Spleen (tissue), 11 donors: ENCODE measurements at regions not wholly inside any gene's neighbourhood (a gene's known extent, or its start where the extent isn't known, plus 50 kb on each side); places are given as distances from the start of the nearest gene placed in this dataset.

ENCODE experiments used
- DNase-seq: peaks from one replicate; pipeline ENCODE4 v3.0.0-alpha.2; 2020
- H3K27ac ChIP-seq, 8 donors: fragments of 200-600 bp; sonication (generic) in 7 of 8; 1 replicate in 4 of 8; 2 replicates in 4 of 8; pipeline versions ENCODE4 v1.5.0 to v1.8.0; 2016 to 2021; ENCODE audit warnings: inconsistent platforms in 4 of 8, mild to moderate bottlenecking in 4 of 8, moderate library complexity in 1 of 8
- H3K27me3 ChIP-seq, 7 donors: fragments of 200-600 bp; sonication (generic) in 6 of 7; replicated peaks in 1 of 7; 1 replicate in 4 of 7; 2 replicates in 3 of 7; pipeline versions ENCODE4 v1.5.0 to v1.8.0; 2016 to 2021; ENCODE audit warnings: inconsistent platforms in 3 of 7, mild to moderate bottlenecking in 1 of 7
- H3K36me3 ChIP-seq, 6 donors: fragments of 200-600 bp; sonication (generic) in 5 of 6; 1 replicate in 4 of 6; 2 replicates in 2 of 6; pipeline versions ENCODE4 v1.5.0 to v1.8.0; 2016 to 2021; ENCODE audit warnings: inconsistent platforms in 2 of 6
- H3K4me1 ChIP-seq, 6 donors: fragments of 200-600 bp; sonication (generic) in 5 of 6; 1 replicate in 3 of 6; 2 replicates in 3 of 6; pipeline versions ENCODE4 v1.5.0 to v1.8.0; 2016 to 2021; ENCODE audit warnings: inconsistent platforms in 3 of 6
- H3K4me3 ChIP-seq, 8 donors: fragments of 200-600 bp; sonication (generic) in 7 of 8; 1 replicate in 4 of 8; 2 replicates in 4 of 8; pipeline versions ENCODE4 v1.5.0 to v1.8.0; 2016 to 2021; ENCODE audit warnings: inconsistent platforms in 4 of 8, mild to moderate bottlenecking in 4 of 8, moderate library complexity in 2 of 8
- H3K9me3 ChIP-seq, 8 donors: fragments of 200-600 bp; sonication (generic) in 7 of 8; 1 replicate in 4 of 8; 2 replicates in 4 of 8; pipeline versions ENCODE4 v1.5.0 to v1.8.0; 2016 to 2021; ENCODE audit warnings: inconsistent platforms in 4 of 8
- POLR2A ChIP-seq, 3 donors: fragments of 450-650 bp; IDR thresholded peaks; one replicate each; pipeline ENCODE4 v1.5.1; 2017; ENCODE audit warnings: antibody characterized with exemption in 3 of 3, mild to moderate bottlenecking in 1 of 3
- POLR2AphosphoS5 ChIP-seq, 3 donors: sonication (generic); formaldehyde crosslinking; IDR thresholded peaks; one replicate each; pipeline ENCODE4 v1.5.1; 2017; ENCODE audit warnings: antibody characterized with exemption in 3 of 3
- WGBS, 5 donors: extraction: QIAGEN DNeasy Blood & Tissue Kit in 3 of 5; methylation state at CpG; one replicate each; pipeline versions ENCODE4 v1.1.5 to v1.1.7; 2013 to 2018; 5-methylcytosine and 5-hydroxymethylcytosine counted together
- intact Hi-C: fragments of 100-400 bp; cut with DNase I; formaldehyde crosslinking; loops from one replicate; pipeline ENCODE4 v1.15.0; 2023; ENCODE audit warnings: low total_unique reads
- TF ChIP-seq, protein P1 (sequence below), 11 experiments: fragments of 200-600 bp in 7 of 11; fragments of 450-650 bp in 4 of 11; sonication (generic) in 4 of 11; IDR thresholded peaks in 8 of 11; conservative IDR thresholded peaks in 3 of 11; 1 replicate in 7 of 11; 2 replicates in 4 of 11; pipeline versions ENCODE4 v1.4.0 to v1.8.0; 2016 to 2021; ENCODE audit warnings: antibody characterized with exemption in 11 of 11, inconsistent platforms in 4 of 11, mild to moderate bottlenecking in 1 of 11
- donor health status: healthy with polysubstance abuse.
- donor health status: DM: no; HTN: no; CAD: no; lungs with moderate emphysema.
- donor health status: DM: no; HTN: no; CAD: no.
- donor health status: Bipolar disorder and iron deficiency.
- donor health status: healthy.
- donor health status: DM: no; HTN: no; CAD: no.
- donor health status: DM: yes; HTN: yes; CAD: no.

DNA sequence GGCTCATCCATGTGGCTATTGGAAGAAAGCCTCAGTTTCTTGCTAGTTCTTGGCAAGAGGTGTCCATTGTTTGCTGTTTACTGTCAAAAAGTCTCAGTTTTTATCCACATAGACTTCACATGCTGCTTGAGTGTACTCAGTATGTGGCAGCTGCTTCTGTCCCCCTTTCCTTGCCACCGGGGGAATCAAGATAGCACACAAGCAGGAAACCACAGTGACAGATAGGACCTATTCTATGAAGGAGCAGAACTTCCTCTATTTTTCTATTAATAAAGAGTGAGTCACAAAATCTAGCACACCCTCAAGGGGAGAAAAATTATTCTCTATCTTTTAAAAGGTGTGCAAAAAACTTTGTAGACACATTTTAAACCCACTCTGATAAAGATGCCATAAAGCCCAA, 121.4 kb upstream of the GMNC start:
- Histone ChIP-seq H3K27me3 (no peaks in the 10 kb centered on the region), H3K27ac (no peak overlapping the region), H3K4me3 (no peak overlapping the region), H3K4me1 (no peaks in the 10 kb centered on the region), H3K36me3 (no peaks in the 10 kb centered on the region), H3K9me3 (peaks cover 0 to 26% (median 14%) of the 10 kb centered on the region in 8 donors)
- WGBS, 5 donors = 4 to 12% (median 4%) methylated on average over 1 of the region's 1 CpG
- DNase-seq = no peak
- intact Hi-C loops = no loop called here
- TF ChIP-seq POLR2A (IDR thresholded peaks at IDR 0.05) = no peak
- TF ChIP-seq, protein P1, sequence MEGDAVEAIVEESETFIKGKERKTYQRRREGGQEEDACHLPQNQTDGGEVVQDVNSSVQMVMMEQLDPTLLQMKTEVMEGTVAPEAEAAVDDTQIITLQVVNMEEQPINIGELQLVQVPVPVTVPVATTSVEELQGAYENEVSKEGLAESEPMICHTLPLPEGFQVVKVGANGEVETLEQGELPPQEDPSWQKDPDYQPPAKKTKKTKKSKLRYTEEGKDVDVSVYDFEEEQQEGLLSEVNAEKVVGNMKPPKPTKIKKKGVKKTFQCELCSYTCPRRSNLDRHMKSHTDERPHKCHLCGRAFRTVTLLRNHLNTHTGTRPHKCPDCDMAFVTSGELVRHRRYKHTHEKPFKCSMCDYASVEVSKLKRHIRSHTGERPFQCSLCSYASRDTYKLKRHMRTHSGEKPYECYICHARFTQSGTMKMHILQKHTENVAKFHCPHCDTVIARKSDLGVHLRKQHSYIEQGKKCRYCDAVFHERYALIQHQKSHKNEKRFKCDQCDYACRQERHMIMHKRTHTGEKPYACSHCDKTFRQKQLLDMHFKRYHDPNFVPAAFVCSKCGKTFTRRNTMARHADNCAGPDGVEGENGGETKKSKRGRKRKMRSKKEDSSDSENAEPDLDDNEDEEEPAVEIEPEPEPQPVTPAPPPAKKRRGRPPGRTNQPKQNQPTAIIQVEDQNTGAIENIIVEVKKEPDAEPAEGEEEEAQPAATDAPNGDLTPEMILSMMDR (IDR thresholded peaks at IDR 0.05 in 8 of 11, conservative IDR thresholded peaks at IDR 0.05 in 3 of 11) = no peak
- TF ChIP-seq POLR2AphosphoS5 (IDR thresholded peaks at IDR 0.05) = no peak

DNA sequence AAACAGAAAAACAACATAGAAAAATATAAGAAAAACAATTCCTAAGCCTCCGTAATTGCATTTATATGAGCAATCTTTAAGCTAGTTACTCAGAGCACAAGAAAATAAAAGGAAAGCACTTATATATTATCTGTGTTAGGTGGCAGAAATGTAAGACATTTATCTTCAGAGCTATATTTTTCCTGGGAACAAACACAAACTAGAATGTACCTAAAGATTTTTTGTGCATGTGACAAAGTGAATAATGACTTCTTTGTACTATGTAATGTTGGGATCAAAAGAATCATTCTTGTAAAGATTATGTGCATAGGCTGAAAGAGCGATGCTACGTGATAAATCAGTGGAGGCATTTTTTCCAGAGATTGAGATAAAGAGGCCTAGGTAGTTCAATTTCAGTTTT, 111.3 kb upstream of the GMNC start:
- H3K27ac ChIP-seq = no peak overlapping the region
- H3K36me3 ChIP-seq = no peaks in the 10 kb centered on the region
- no peak overlapping the region for H3K4me3 ChIP-seq
- H3K9me3 ChIP-seq = no peaks in the 10 kb centered on the region
- intact Hi-C loops = no loop called here
- DNase-seq = no peak
- WGBS, 5 donors = 88 to 95% (median 93%) methylated on average over 3 of the region's 3 CpGs
- H3K4me1 ChIP-seq = no peaks in the 10 kb centered on the region
- no peaks in the 10 kb centered on the region for H3K27me3 ChIP-seq
- TF ChIP-seq POLR2A (IDR thresholded peaks at IDR 0.05) = no peak
- TF ChIP-seq, protein P1 (IDR thresholded peaks at IDR 0.05 in 8 of 11, conservative IDR thresholded peaks at IDR 0.05 in 3 of 11) = no peak
- no peak for TF ChIP-seq POLR2AphosphoS5 (IDR thresholded peaks at IDR 0.05)

DNA sequence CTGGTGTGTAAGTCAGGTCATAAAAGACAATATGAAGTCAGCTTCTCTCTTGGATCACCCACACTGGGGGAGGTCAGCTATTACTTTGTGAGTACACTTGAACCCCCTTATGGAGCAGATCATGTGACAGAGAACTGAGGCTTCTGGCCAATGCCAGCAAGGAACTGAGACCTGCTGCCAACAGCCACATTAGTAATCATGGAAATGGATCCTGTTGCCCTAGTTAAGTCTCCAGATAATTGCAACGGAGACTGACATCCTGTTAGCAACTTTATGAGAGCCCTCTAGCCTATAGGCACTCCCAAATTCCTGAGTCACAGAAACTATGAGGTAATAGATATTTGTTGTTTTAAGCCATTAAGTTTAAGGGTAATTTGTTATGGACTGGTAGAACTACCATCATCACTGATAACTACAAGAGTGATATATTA, 110.4 kb upstream of the GMNC start:
- Histone ChIP-seq H3K9me3 (no peaks in the 10 kb centered on the region), H3K36me3 (no peaks in the 10 kb centered on the region), H3K27me3 (no peaks in the 10 kb centered on the region), H3K4me3 (no peak overlapping the region), H3K27ac (no peak overlapping the region), H3K4me1 (no peaks in the 10 kb centered on the region)
- WGBS, 5 donors = 47 to 76% (median 62%) methylated on average over 1 of the region's 1 CpG
- intact Hi-C loops = no loop called here
- DNase-seq = no peak
- no peak for TF ChIP-seq POLR2AphosphoS5 (IDR thresholded peaks at IDR 0.05)
- TF ChIP-seq, protein P1 (IDR thresholded peaks at IDR 0.05 in 8 of 11, conservative IDR thresholded peaks at IDR 0.05 in 3 of 11) = no peak
- no peak for TF ChIP-seq POLR2A (IDR thresholded peaks at IDR 0.05)

DNA sequence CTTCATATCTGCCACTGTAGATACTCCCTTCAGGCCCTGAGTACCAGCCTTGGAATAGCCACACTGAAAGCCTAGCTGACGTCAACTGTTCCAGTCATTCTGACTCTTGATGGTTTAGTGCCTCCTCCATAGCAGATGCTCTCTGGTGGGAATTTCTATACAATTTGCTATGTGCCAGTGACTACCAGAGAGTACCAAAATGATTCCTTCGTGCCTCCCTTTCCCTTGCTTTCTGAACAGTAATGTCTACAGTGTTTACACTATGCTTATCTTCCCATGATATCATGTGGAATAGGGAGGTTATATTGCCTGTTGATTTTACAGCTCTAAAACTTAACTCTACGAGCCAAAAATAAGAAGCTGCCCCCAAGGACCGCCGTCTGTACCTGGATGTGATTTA, 109.7 kb upstream of the GMNC start:
- no peaks in the 10 kb centered on the region for H3K9me3 ChIP-seq
- DNase-seq = no peak
- no peaks in the 10 kb centered on the region for H3K36me3 ChIP-seq
- intact Hi-C loops = no loop called here
- TF ChIP-seq POLR2AphosphoS5 (IDR thresholded peaks at IDR 0.05) = no peak
- TF ChIP-seq POLR2A (IDR thresholded peaks at IDR 0.05) = no peak
- TF ChIP-seq, protein P1 (IDR thresholded peaks at IDR 0.05 in 8 of 11, conservative IDR thresholded peaks at IDR 0.05 in 3 of 11) = no peak
- no peak overlapping the region for H3K4me3 ChIP-seq
- no peaks in the 10 kb centered on the region for H3K4me1 ChIP-seq
- 48 to 84% (median 64%) methylated on average over 5 of the region's 5 CpGs for WGBS, 5 donors
- no peak overlapping the region for H3K27ac ChIP-seq
- no peaks in the 10 kb centered on the region for H3K27me3 ChIP-seq
